Left ventricle myocardium inferior (tissue), 1 donor: ENCODE measurements at regions not wholly inside any gene's neighbourhood (a gene's known extent, or its start where the extent isn't known, plus 50 kb on each side); places are given as distances from the start of the nearest gene placed in this dataset.
"Not testable (repeated sequence)": the region's sequence is repeated elsewhere in the genome, so short reads cannot be mapped to it uniquely, and the experiment has no call there.

Experiments used
- DNase-seq: peaks from one replicate; pipeline ENCODE4 v3.0.0-alpha.2; 2020
- H3K27ac ChIP-seq: fragments of 200-600 bp; replicated peaks from 2 replicates; pipeline ENCODE4 v1.8.0; 2021
- H3K27me3 ChIP-seq: fragments of 200-600 bp; 2 replicates; pipeline ENCODE4 v1.8.0; 2021; ENCODE audit warnings: low read depth
- H3K36me3 ChIP-seq: fragments of 200-600 bp; 2 replicates; pipeline ENCODE4 v1.8.0; 2021
- H3K4me1 ChIP-seq: fragments of 200-600 bp; 2 replicates; pipeline ENCODE4 v1.8.0; 2021
- H3K4me3 ChIP-seq: fragments of 200-600 bp; 2 replicates; pipeline ENCODE4 v1.8.0; 2021; ENCODE audit warnings: mild to moderate bottlenecking, moderate library complexity
- H3K9me3 ChIP-seq: fragments of 200-600 bp; replicated peaks from 2 replicates; pipeline ENCODE4 v1.8.0; 2021
- CTCF ChIP-seq: fragments of 200-600 bp; IDR thresholded peaks from 2 replicates; pipeline ENCODE4 v1.8.0; 2021; ENCODE audit warnings: antibody characterized with exemption, mild to moderate bottlenecking, borderline replicate concordance
- intact Hi-C: fragments of 100-400 bp; cut with micrococcal nuclease; formaldehyde crosslinking; loops from one replicate; pipeline ENCODE4 v1.11.0; 2022
- donor health status: DM: no; HTN: yes; CAD: no; lungs with severe emphysema.

GRCh38 chr13:87331178-87331577 lies 340.0 kb upstream of the SLITRK5 start:
- Histone ChIP-seq H3K9me3 (peaks cover 14% of the 10 kb centered on the region), H3K4me3 (no peak overlapping the region), H3K27ac (no peak overlapping the region), H3K27me3 (no peaks in the 10 kb centered on the region), H3K36me3 (no peaks in the 10 kb centered on the region), H3K4me1 (no peaks in the 10 kb centered on the region)
- no peak for TF ChIP-seq CTCF
- intact Hi-C loops, result no loop called here
- DNase-seq, result no peak

- Histone ChIP-seq H3K27me3 (no peaks in the 10 kb centered on the region), H3K36me3 (no peaks in the 10 kb centered on the region), H3K4me3 (no peak overlapping the region), H3K4me1 (no peaks in the 10 kb centered on the region), H3K27ac (no peak overlapping the region), H3K9me3 (peaks cover 9% of the 10 kb centered on the region)
- no peak for DNase-seq
- no peak for TF ChIP-seq CTCF
- intact Hi-C loops, result no loop called here
These were observed 337.6 kb upstream of the SLITRK5 start for GRCh38 chr13:87333599-87333998.

- intact Hi-C loops, result no loop called here
- TF ChIP-seq CTCF, result no peak
- no peak for DNase-seq
- H3K4me1 ChIP-seq, result no peaks in the 10 kb centered on the region
- H3K9me3 ChIP-seq, result peaks cover 9% of the 10 kb centered on the region
- H3K27ac ChIP-seq, result no peak overlapping the region
- no peaks in the 10 kb centered on the region for H3K27me3 ChIP-seq
- no peaks in the 10 kb centered on the region for H3K36me3 ChIP-seq
- H3K4me3 ChIP-seq, result no peak overlapping the region
These were observed 337.0 kb upstream of the SLITRK5 start for GRCh38 chr13:87334176-87334575.

GRCh38 chr13:87336346-87336889 lies 334.8 kb upstream of the SLITRK5 start:
- intact Hi-C loops, H3K9me3 ChIP-seq, H3K27me3 ChIP-seq, H3K36me3 ChIP-seq, H3K4me3 ChIP-seq, H3K4me1 ChIP-seq, H3K27ac ChIP-seq: not testable (repeated sequence)
- DNase-seq, result peak; percentile 36

- intact Hi-C loops, result no loop called here
- no peak for DNase-seq
These were observed 327.0 kb upstream of the SLITRK5 start for GRCh38 chr13:87344176-87344575.

GRCh38 chr13:87355451-87355850 lies 315.7 kb upstream of the SLITRK5 start:
- H3K27ac ChIP-seq, result no peak overlapping the region
- no peaks in the 10 kb centered on the region for H3K27me3 ChIP-seq
- H3K4me3 ChIP-seq, result no peak overlapping the region
- H3K9me3 ChIP-seq, result no peaks in the 10 kb centered on the region
- intact Hi-C loops, result no loop called here
- H3K4me1 ChIP-seq, result no peaks in the 10 kb centered on the region
- no peak for DNase-seq
- no peaks in the 10 kb centered on the region for H3K36me3 ChIP-seq
- TF ChIP-seq CTCF, result no peak

More at GRCh38 chr13:87344176-87344575, 327.0 kb upstream of the SLITRK5 start:
- Histone ChIP-seq H3K27me3 (no peaks in the 10 kb centered on the region), H3K4me3 (no peak overlapping the region), H3K36me3 (no peaks in the 10 kb centered on the region), H3K27ac (no peak overlapping the region), H3K9me3 (no peaks in the 10 kb centered on the region), H3K4me1 (no peaks in the 10 kb centered on the region)
- TF ChIP-seq CTCF, result no peak
